ENCODE measurements at regions not wholly inside any gene's neighbourhood (a gene's known extent, or its start where the extent isn't known, plus 50 kb on each side); places are given as distances from the start of the nearest gene placed in this dataset.

DNA sequence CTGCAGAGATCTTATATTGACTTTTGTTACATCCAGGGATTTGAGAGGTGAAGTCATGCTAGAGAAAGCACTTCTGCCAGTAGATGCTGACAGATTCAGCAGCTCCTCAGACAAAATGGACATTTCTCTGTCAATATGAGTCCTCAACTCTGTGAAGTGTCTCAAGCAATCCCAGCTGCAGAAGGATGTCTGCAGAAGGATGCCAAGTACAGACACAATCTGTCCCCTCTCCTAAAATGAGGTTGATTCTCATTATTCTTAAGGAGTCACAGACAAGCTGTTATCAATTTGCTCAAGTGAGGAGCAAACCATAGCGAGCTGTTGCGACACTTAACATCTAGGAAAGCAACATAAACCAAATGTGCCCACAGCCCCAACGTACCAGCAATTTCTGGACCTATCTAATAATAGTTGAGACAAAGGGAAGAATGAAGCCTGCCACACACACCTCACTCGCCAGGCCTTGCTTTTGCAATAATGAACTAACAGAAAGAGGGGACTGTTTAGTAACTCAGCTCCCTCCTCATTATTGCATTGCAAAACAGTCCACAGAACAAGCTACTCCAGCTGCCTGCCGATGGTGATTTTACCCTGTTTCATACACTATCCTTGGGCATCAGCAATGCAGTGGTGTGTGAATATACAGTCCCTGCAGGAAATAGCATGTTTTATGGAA is 364.2 kb upstream of the PDE4D start:
- TF ChIP-seq, protein P1, sequence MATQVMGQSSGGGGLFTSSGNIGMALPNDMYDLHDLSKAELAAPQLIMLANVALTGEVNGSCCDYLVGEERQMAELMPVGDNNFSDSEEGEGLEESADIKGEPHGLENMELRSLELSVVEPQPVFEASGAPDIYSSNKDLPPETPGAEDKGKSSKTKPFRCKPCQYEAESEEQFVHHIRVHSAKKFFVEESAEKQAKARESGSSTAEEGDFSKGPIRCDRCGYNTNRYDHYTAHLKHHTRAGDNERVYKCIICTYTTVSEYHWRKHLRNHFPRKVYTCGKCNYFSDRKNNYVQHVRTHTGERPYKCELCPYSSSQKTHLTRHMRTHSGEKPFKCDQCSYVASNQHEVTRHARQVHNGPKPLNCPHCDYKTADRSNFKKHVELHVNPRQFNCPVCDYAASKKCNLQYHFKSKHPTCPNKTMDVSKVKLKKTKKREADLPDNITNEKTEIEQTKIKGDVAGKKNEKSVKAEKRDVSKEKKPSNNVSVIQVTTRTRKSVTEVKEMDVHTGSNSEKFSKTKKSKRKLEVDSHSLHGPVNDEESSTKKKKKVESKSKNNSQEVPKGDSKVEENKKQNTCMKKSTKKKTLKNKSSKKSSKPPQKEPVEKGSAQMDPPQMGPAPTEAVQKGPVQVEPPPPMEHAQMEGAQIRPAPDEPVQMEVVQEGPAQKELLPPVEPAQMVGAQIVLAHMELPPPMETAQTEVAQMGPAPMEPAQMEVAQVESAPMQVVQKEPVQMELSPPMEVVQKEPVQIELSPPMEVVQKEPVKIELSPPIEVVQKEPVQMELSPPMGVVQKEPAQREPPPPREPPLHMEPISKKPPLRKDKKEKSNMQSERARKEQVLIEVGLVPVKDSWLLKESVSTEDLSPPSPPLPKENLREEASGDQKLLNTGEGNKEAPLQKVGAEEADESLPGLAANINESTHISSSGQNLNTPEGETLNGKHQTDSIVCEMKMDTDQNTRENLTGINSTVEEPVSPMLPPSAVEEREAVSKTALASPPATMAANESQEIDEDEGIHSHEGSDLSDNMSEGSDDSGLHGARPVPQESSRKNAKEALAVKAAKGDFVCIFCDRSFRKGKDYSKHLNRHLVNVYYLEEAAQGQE (IDR thresholded peaks at IDR 0.05; ENCODE audit: insufficient read depth in 1 of 2, low read depth in 2 of 2, low read length in 2 of 2), result no peak
- TF ChIP-seq POLR2AphosphoS5 (IDR thresholded peaks at IDR 0.05; ENCODE audit: low read depth, low read length) (no peak), TAF1 (IDR thresholded peaks at IDR 0.05; ENCODE audit: borderline replicate concordance, insufficient read depth, low read length) (no peak), SIN3A (IDR thresholded peaks at IDR 0.05; ENCODE audit: borderline replicate concordance, insufficient read depth, low read length) (no peak)
